ENCODE measurements at regions not wholly inside any gene's neighbourhood (a gene's known extent, or its start where the extent isn't known, plus 50 kb on each side); places are given as distances from the start of the nearest gene placed in this dataset.

- intact Hi-C loops (cut with DNase I; ENCODE audit: low total_unique reads), result no loop called here
- no peak for DNase-seq (ENCODE audit: low spot score in 2 of 2)
- TF ChIP-seq POLR2A (IDR thresholded peaks at IDR 0.05), result no peak
- TF ChIP-seq, protein P1, sequence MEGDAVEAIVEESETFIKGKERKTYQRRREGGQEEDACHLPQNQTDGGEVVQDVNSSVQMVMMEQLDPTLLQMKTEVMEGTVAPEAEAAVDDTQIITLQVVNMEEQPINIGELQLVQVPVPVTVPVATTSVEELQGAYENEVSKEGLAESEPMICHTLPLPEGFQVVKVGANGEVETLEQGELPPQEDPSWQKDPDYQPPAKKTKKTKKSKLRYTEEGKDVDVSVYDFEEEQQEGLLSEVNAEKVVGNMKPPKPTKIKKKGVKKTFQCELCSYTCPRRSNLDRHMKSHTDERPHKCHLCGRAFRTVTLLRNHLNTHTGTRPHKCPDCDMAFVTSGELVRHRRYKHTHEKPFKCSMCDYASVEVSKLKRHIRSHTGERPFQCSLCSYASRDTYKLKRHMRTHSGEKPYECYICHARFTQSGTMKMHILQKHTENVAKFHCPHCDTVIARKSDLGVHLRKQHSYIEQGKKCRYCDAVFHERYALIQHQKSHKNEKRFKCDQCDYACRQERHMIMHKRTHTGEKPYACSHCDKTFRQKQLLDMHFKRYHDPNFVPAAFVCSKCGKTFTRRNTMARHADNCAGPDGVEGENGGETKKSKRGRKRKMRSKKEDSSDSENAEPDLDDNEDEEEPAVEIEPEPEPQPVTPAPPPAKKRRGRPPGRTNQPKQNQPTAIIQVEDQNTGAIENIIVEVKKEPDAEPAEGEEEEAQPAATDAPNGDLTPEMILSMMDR (IDR thresholded peaks at IDR 0.05), result no peak
- H3K4me3 ChIP-seq (ENCODE audit: low read depth, poor library complexity, severe bottlenecking), result no peak overlapping the region
- WGBS, 2 donors, result 71 to 76% methylated on average over 6 of the region's 6 CpGs
Measured at GRCh38 chr3:11903447-11903846, 56.8 kb upstream of the TAMM41 start.

DNA sequence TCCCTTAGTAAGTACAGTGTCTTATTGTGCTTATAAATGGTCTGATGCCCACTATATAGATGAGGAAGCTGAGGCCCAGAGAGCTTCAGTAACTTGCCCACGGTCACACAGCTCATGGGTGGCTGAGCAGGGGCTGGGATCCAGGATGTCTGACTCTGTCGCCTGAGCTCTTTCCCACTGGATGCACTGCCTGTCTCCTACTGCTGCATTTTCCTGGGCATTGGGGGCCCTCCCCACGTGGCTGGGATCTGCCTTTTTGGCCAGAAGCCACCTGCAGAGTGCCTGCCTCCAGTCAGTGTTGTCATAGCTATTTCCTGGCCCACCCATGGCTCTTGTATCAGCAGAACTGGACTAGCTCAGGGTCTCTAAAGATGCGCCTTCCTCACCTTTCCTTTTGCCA is 57.5 kb upstream of the TAMM41 start:
- intact Hi-C loops (cut with DNase I; ENCODE audit: low total_unique reads), result no loop called here
- 62 to 67% methylated on average over 4 of the region's 4 CpGs for WGBS, 2 donors
- no peak overlapping the region for H3K4me3 ChIP-seq (ENCODE audit: low read depth, poor library complexity, severe bottlenecking)
- no peak for DNase-seq (ENCODE audit: low spot score in 2 of 2)
- TF ChIP-seq, protein P1 (IDR thresholded peaks at IDR 0.05), result no peak
- TF ChIP-seq POLR2A (IDR thresholded peaks at IDR 0.05), result no peak

GRCh38 chr3:11906407-11906806 is 59.7 kb upstream of the TAMM41 start:
- no peak overlapping the region for H3K4me3 ChIP-seq (ENCODE audit: low read depth, poor library complexity, severe bottlenecking)
- intact Hi-C loops (cut with DNase I; ENCODE audit: low total_unique reads), result no loop called here
- TF ChIP-seq POLR2A (IDR thresholded peaks at IDR 0.05), result no peak
- TF ChIP-seq, protein P1 (IDR thresholded peaks at IDR 0.05), result no peak
- 90 to 91% methylated on average over 8 of the region's 8 CpGs for WGBS, 2 donors
- DNase-seq (ENCODE audit: low spot score in 2 of 2), result peak in 1 of 2 donors; percentile 49

- WGBS, 2 donors, result 62 to 71% methylated on average over 13 to 14 of the region's 14 CpGs
- peak in 1 of 2 donors; percentile 82 for DNase-seq (ENCODE audit: low spot score in 2 of 2)
- intact Hi-C loops (cut with DNase I; ENCODE audit: low total_unique reads), result no loop called here
- TF ChIP-seq POLR2A (IDR thresholded peaks at IDR 0.05), result no peak
- TF ChIP-seq, protein P1 (IDR thresholded peaks at IDR 0.05), result no peak
- no peak overlapping the region for H3K4me3 ChIP-seq (ENCODE audit: low read depth, poor library complexity, severe bottlenecking)
Measured at GRCh38 chr3:11907667-11908660, 61.3 kb upstream of the TAMM41 start.

DNA sequence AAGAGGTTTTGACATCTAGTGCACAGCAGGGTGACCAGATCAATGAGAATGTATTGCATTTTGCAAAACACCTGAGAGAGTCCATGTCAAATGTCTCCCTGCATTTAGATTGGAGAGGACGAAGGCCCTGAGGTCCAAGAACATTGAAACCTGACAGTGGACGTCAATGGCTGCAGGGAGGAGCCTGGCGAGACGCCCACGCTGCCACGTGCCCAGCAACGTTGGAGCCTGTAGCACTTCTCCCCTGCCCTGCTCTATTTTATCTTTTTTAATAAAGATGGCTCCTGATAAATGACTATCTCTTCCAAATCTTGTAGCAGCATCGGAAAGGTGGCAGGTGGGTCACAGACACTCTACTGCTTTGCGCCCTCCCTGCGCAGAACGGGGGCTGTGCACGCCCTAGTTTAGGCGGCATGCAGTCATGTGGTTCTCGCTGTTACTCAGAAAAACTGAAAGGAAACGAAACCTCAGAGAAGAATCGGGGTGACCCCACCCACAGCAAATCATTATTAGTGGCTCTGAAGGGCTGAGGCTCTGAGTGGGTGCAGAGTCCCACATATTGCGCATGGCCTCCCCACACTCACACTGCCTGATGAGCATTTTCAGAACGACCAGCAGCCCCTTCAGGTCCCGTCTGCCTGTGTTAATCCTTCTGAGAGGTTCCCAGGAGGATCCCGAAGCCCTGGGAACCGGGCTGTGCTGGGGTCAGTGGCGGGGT is 62.5 kb upstream of the TAMM41 start:
- WGBS, 2 donors, result 75 to 80% methylated on average over 21 to 22 of the region's 22 CpGs
- H3K4me3 ChIP-seq (ENCODE audit: low read depth, poor library complexity, severe bottlenecking), result no peak overlapping the region
- DNase-seq (ENCODE audit: low spot score in 2 of 2), result peak in 1 of 2 donors; percentile 78
- TF ChIP-seq, protein P1 (IDR thresholded peaks at IDR 0.05), result no peak
- TF ChIP-seq POLR2A (IDR thresholded peaks at IDR 0.05), result no peak
- intact Hi-C loops (cut with DNase I; ENCODE audit: low total_unique reads), result no loop called here
